ENCODE measurements at regions not wholly inside any gene's neighbourhood (a gene's known extent, or its start where the extent isn't known, plus 50 kb on each side); places are given as distances from the start of the nearest gene placed in this dataset.
A peak's percentile ranks its signal among the peaks of the same experiment; 100 is the strongest.

DNA sequence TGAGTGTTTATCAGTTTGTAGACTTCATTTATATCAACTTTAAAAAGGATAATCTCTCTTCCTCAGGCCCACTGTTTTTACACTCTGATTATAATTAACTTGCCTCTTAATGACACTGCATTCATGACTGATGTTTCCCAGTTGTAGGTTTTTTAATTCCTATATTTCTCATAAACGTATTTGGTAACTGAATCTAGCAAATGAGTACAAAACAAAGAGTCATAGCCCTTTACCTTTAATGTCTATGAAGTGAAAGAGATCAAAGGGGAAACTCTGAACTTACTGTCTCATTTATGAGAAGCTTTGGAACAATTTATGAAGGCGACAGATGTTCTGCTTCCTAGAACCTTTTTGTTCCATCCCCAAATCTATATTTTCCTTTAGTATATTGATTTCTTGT, 56.6 kb upstream of the ABCA1 start:
- ATAC-seq = peak; percentile 72
- H3K4me1 Mint-ChIP-seq (ENCODE audit: low read depth) = peaks cover 22% of the 10 kb centered on the region

DNA sequence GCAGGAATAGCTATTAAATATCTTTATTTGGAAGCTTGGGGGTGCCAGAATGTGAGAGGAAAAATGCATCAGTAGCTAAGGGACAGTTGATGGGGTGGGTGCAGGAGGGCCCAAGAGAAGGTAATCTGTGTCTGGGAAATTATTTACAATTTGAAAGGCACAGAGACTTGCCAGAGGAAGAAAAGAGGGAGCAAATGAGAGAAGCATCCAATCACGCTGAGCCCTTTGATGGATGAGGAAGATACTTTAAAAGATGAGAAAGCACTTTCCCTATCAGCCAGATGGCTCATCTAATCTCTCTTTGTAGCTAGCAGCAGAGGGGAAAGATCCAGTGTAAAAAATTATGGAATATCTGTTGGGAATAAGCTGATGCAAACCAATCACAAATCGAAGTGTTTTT, 57.0 kb upstream of the ABCA1 start:
- intact Hi-C loops (cut with micrococcal nuclease) = no loop called here
- TF ChIP-seq, protein P1, sequence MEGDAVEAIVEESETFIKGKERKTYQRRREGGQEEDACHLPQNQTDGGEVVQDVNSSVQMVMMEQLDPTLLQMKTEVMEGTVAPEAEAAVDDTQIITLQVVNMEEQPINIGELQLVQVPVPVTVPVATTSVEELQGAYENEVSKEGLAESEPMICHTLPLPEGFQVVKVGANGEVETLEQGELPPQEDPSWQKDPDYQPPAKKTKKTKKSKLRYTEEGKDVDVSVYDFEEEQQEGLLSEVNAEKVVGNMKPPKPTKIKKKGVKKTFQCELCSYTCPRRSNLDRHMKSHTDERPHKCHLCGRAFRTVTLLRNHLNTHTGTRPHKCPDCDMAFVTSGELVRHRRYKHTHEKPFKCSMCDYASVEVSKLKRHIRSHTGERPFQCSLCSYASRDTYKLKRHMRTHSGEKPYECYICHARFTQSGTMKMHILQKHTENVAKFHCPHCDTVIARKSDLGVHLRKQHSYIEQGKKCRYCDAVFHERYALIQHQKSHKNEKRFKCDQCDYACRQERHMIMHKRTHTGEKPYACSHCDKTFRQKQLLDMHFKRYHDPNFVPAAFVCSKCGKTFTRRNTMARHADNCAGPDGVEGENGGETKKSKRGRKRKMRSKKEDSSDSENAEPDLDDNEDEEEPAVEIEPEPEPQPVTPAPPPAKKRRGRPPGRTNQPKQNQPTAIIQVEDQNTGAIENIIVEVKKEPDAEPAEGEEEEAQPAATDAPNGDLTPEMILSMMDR (IDR thresholded peaks at IDR 0.05) = no peak
- H3K4me3 Mint-ChIP-seq = no peak overlapping the region
- H3K27ac Mint-ChIP-seq = no peak overlapping the region
- no peak for ATAC-seq
- H3K4me1 Mint-ChIP-seq (ENCODE audit: low read depth) = peaks cover 19% of the 10 kb centered on the region
- POLR2A ChIA-PET = interaction anchor here (0.7 to 1.2 kb wide), 2 partner anchors 14 to 291 kb away, joined by 3 to 4 read pairs; no protein-coding TSS in a partner anchor
- H3K36me3 Mint-ChIP-seq (ENCODE audit: low read depth) = no peaks in the 10 kb centered on the region
- H3K9me3 Mint-ChIP-seq = no peaks in the 10 kb centered on the region
- peaks cover 26% of the 10 kb centered on the region for H3K27me3 Mint-ChIP-seq
- CTCF ChIA-PET = interaction anchor here (0.7 to 1.5 kb wide), 4 partner anchors 10 to 60 kb away, joined by 3 to 4 read pairs (median 4); no protein-coding TSS in a partner anchor
- DNase-seq = no peak

More for the DNA sequence above, 56.6 kb upstream of the ABCA1 start:
- intact Hi-C loops (cut with micrococcal nuclease) = no loop called here
- ChIA-PET POLR2A (interaction anchor here (0.7 kb wide), 1 partner anchor 291 kb away, joined by 3 read pairs; no protein-coding TSS in a partner anchor), CTCF (interaction anchor here (0.7 to 1.6 kb wide), 4 partner anchors 10 to 14 kb away, joined by 3 to 6 read pairs (median 4); no protein-coding TSS in a partner anchor)
- Mint-ChIP-seq H3K36me3 (ENCODE audit: low read depth) (no peaks in the 10 kb centered on the region), H3K4me3 (no peak overlapping the region), H3K9me3 (no peaks in the 10 kb centered on the region), H3K27me3 (peaks cover 26% of the 10 kb centered on the region), H3K27ac (no peak overlapping the region)
- no peak for DNase-seq
- TF ChIP-seq, protein P1 (IDR thresholded peaks at IDR 0.05) = no peak

DNA sequence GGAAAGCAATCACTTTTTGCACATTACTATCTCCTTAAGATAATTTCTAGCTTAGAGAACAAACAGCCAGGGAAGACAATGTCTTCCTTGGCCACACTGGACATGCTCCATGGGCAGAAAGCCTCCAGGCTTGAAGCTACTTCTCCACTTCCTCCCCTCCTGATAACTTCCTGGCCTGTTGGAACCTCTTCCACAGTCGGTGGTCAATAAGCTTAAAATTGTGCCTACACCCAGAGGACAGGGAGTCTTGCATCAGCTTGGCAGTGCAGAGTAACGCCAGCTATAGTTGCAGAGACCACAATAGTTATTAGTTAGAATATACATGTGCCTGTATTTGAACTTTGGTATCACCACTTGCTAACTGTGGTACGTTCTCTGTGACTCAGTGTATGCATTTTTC, 58.1 kb upstream of the ABCA1 start:
- Mint-ChIP-seq H3K9me3 (no peaks in the 10 kb centered on the region), H3K36me3 (ENCODE audit: low read depth) (no peaks in the 10 kb centered on the region), H3K4me1 (ENCODE audit: low read depth) (peaks cover 24% of the 10 kb centered on the region), H3K27me3 (peaks cover 30% of the 10 kb centered on the region), H3K27ac (no peak overlapping the region), H3K4me3 (no peak overlapping the region)
- ChIA-PET CTCF (interaction anchor here (1.5 kb wide), 1 partner anchor 16 kb away, joined by 4 read pairs; no protein-coding TSS in a partner anchor), POLR2A (interaction anchor here (1.2 to 1.3 kb wide), 3 partner anchors 12 to 24 kb away, joined by 3 to 4 read pairs (median 4); no protein-coding TSS in a partner anchor)
- no peak for DNase-seq
- intact Hi-C loops (cut with micrococcal nuclease) = no loop called here
- ATAC-seq = no peak
- TF ChIP-seq, protein P1 (IDR thresholded peaks at IDR 0.05) = no peak

DNA sequence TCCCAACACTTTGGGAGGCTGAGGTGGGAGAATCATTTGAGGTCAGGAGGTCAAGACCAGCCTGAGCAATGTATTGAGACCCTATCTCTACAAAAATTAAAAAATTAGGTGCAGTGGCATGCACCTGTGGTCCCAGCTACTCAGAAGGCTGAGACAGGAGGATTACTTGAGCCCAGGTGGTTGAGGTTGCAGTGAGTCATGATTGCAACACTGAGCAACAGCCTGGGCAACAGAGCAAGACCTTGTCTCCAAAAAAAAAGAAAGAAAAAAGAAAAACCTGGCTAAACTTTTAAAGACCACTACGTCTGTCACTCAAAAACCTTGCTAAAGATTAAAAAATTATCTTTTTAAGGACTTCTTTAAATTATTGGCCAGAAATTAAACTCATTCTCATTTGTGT, 59.8 kb upstream of the ABCA1 start:
- ATAC-seq (no peak), DNase-seq (no peak)
- ChIA-PET POLR2A (interaction anchor here (1.3 kb wide), 1 partner anchor 26 kb away, joined by 3 read pairs; no protein-coding TSS in a partner anchor), CTCF (no interaction called here)
- peaks cover 37% of the 10 kb centered on the region for H3K27me3 Mint-ChIP-seq
- no peaks in the 10 kb centered on the region for H3K9me3 Mint-ChIP-seq
- H3K4me1 Mint-ChIP-seq (ENCODE audit: low read depth) = peaks cover 37% of the 10 kb centered on the region
- H3K36me3 Mint-ChIP-seq (ENCODE audit: low read depth) = no peaks in the 10 kb centered on the region
- H3K27ac Mint-ChIP-seq = no peak overlapping the region
- no peak overlapping the region for H3K4me3 Mint-ChIP-seq
- intact Hi-C loops (cut with micrococcal nuclease) = no loop called here
- TF ChIP-seq, protein P1 (IDR thresholded peaks at IDR 0.05) = no peak

DNA sequence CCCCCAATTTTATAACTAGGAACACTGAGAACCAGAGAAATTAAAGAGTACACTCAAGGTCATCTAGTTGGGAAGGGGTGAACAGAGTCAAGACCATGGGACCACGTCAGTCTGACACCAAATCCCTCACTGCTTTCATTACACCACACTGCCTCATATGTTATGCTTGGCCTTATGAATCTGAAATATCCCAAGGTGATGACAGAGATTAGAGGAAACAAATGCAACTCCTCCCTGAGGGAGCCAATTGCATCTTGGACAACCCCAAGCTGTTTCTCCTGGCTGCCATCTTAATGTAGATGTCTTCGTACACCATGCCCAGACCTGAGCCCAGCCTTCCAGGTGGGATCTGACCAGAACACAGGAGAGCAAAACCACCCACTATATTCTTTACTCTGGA, 60.6 kb upstream of the ABCA1 start:
- peaks cover 42% of the 10 kb centered on the region for H3K4me1 Mint-ChIP-seq (ENCODE audit: low read depth)
- no peak overlapping the region for H3K4me3 Mint-ChIP-seq
- H3K27me3 Mint-ChIP-seq = peaks cover 40% of the 10 kb centered on the region
- H3K36me3 Mint-ChIP-seq (ENCODE audit: low read depth) = no peaks in the 10 kb centered on the region
- ChIA-PET POLR2A (no interaction called here), CTCF (no interaction called here)
- DNase-seq (no peak), ATAC-seq (no peak)
- TF ChIP-seq, protein P1 (IDR thresholded peaks at IDR 0.05) = no peak
- H3K9me3 Mint-ChIP-seq = no peaks in the 10 kb centered on the region
- no peak overlapping the region for H3K27ac Mint-ChIP-seq
- intact Hi-C loops (cut with micrococcal nuclease) = no loop called here

Data from activated CD8-positive, alpha-beta T cell treated with anti-CD3 and anti-CD28 coated beads for 36 hours (primary cell).